ENCODE measurements at regions not wholly inside any gene's neighbourhood (a gene's known extent, or its start where the extent isn't known, plus 50 kb on each side); places are given as distances from the start of the nearest gene placed in this dataset.
"Not testable (repeated sequence)": the region's sequence is repeated elsewhere in the genome, so short reads cannot be mapped to it uniquely, and the experiment has no call there.

- Histone ChIP-seq H3K9me3 (no peaks in the 10 kb centered on the region), H3K4me3 (no peak overlapping the region), H3K4me1 (no peaks in the 10 kb centered on the region), H3K36me3 (no peaks in the 10 kb centered on the region), H3K27me3 (no peaks in the 10 kb centered on the region), H3K27ac (no peak overlapping the region)
- TF ChIP-seq POLR2A (IDR thresholded peaks at IDR 0.05): no peak
- no peak for TF ChIP-seq CTCF (IDR thresholded peaks at IDR 0.05)
- no peak for DNase-seq
Observed at GRCh38 chr4:117699595-117699994, 334.7 kb upstream of the NDST3 start.

GRCh38 chr4:117700111-117700892 lies 334.0 kb upstream of the NDST3 start:
- no peak for DNase-seq
- Histone ChIP-seq H3K4me1 (no peaks in the 10 kb centered on the region), H3K4me3 (no peak overlapping the region), H3K36me3 (no peaks in the 10 kb centered on the region), H3K27ac (no peak overlapping the region), H3K27me3 (no peaks in the 10 kb centered on the region), H3K9me3 (no peaks in the 10 kb centered on the region)
- TF ChIP-seq POLR2A (IDR thresholded peaks at IDR 0.05) (no peak), CTCF (IDR thresholded peaks at IDR 0.05) (peak in 2 of 6 experiments; percentile 12 to 21)

- H3K27me3 ChIP-seq: no peaks in the 10 kb centered on the region
- no peaks in the 10 kb centered on the region for H3K4me1 ChIP-seq
- no peaks in the 10 kb centered on the region for H3K36me3 ChIP-seq
- no peak for TF ChIP-seq POLR2A (IDR thresholded peaks at IDR 0.05)
- no peak for TF ChIP-seq CTCF (IDR thresholded peaks at IDR 0.05)
- H3K9me3 ChIP-seq: no peaks in the 10 kb centered on the region
- no peak overlapping the region for H3K4me3 ChIP-seq
- H3K27ac ChIP-seq: no peak overlapping the region
- DNase-seq: no peak
Observed at GRCh38 chr4:117702353-117702752, 331.9 kb upstream of the NDST3 start.

GRCh38 chr4:117704721-117705120 lies 329.6 kb upstream of the NDST3 start:
- no peaks in the 10 kb centered on the region for H3K4me1 ChIP-seq
- TF ChIP-seq POLR2A (IDR thresholded peaks at IDR 0.05) (no peak), CTCF (IDR thresholded peaks at IDR 0.05) (no peak)
- no peaks in the 10 kb centered on the region for H3K9me3 ChIP-seq
- no peak overlapping the region for H3K27ac ChIP-seq
- no peak for DNase-seq
- H3K36me3 ChIP-seq: no peaks in the 10 kb centered on the region
- H3K4me3 ChIP-seq: no peak overlapping the region
- H3K27me3 ChIP-seq: no peaks in the 10 kb centered on the region

- H3K36me3 ChIP-seq: no peaks in the 10 kb centered on the region
- TF ChIP-seq CTCF (IDR thresholded peaks at IDR 0.05): no peak
- TF ChIP-seq POLR2A (IDR thresholded peaks at IDR 0.05): no peak
- DNase-seq: no peak
Observed at GRCh38 chr4:117740736-117741135, 293.6 kb upstream of the NDST3 start.

GRCh38 chr4:117745379-117745778 lies 288.9 kb upstream of the NDST3 start:
- H3K27me3 ChIP-seq, H3K36me3 ChIP-seq, H3K4me3 ChIP-seq, DNase-seq, H3K9me3 ChIP-seq, H3K4me1 ChIP-seq, H3K27ac ChIP-seq: not testable (repeated sequence)

More at GRCh38 chr4:117740736-117741135, 293.6 kb upstream of the NDST3 start:
- H3K4me3 ChIP-seq: no peak overlapping the region
- no peaks in the 10 kb centered on the region for H3K9me3 ChIP-seq
- H3K27ac ChIP-seq: no peak overlapping the region
- H3K27me3 ChIP-seq: no peaks in the 10 kb centered on the region
- H3K4me1 ChIP-seq: no peaks in the 10 kb centered on the region

All from Peyer's patch (tissue), 4 donors.